Activated naive CD4-positive, alpha-beta T cell treated with anti-CD3 and anti-CD28 coated beads, Interleukin-2, amount 50 U/mL, for 24 hours (primary cell): ENCODE measurements at regions not wholly inside any gene's neighbourhood (a gene's known extent, or its start where the extent isn't known, plus 50 kb on each side); places are given as distances from the start of the nearest gene placed in this dataset.
"Not testable (repeated sequence)": the region's sequence is repeated elsewhere in the genome, so short reads cannot be mapped to it uniquely, and the experiment has no call there.

Experiments
- H3K27ac Mint-ChIP-seq: one replicate; pipeline ENCODE4 v1.8.0; 2021; ENCODE audit warnings: mild to moderate bottlenecking, mixed read lengths
- H3K27me3 Mint-ChIP-seq: one replicate; pipeline ENCODE4 v1.8.0; 2021; ENCODE audit warnings: mixed read lengths
- H3K36me3 Mint-ChIP-seq: one replicate; pipeline ENCODE4 v1.8.0; 2021; ENCODE audit warnings: mixed read lengths
- H3K4me1 Mint-ChIP-seq: one replicate; pipeline ENCODE4 v1.8.0; 2021; ENCODE audit warnings: mixed read lengths
- H3K4me3 Mint-ChIP-seq: one replicate; pipeline ENCODE4 v1.8.0; 2021; ENCODE audit warnings: mild to moderate bottlenecking, mixed read lengths
- H3K9me3 Mint-ChIP-seq: one replicate; pipeline ENCODE4 v1.8.0; 2021; ENCODE audit warnings: mixed read lengths

- Mint-ChIP-seq H3K4me1 (no peaks in the 10 kb centered on the region), H3K27ac (no peak overlapping the region), H3K4me3 (no peak overlapping the region), H3K27me3 (peaks cover 2% of the 10 kb centered on the region), H3K9me3 (no peaks in the 10 kb centered on the region), H3K36me3 (no peaks in the 10 kb centered on the region)
These were observed 764.9 kb upstream of the MMS22L start for GRCh38 chr6:98047871-98048270.

GRCh38 chr6:98054453-98054852 is 771.4 kb upstream of the MMS22L start:
- no peak overlapping the region for H3K4me3 Mint-ChIP-seq

GRCh38 chr6:98056955-98057354 is 773.9 kb upstream of the MMS22L start:
- H3K27me3 Mint-ChIP-seq: no peaks in the 10 kb centered on the region
- H3K4me3 Mint-ChIP-seq: no peak overlapping the region
- H3K27ac Mint-ChIP-seq: no peak overlapping the region
- H3K36me3 Mint-ChIP-seq: no peaks in the 10 kb centered on the region
- no peaks in the 10 kb centered on the region for H3K9me3 Mint-ChIP-seq
- H3K4me1 Mint-ChIP-seq: no peaks in the 10 kb centered on the region

More at GRCh38 chr6:98054453-98054852, 771.4 kb upstream of the MMS22L start:
- no peaks in the 10 kb centered on the region for H3K4me1 Mint-ChIP-seq
- no peaks in the 10 kb centered on the region for H3K9me3 Mint-ChIP-seq
- H3K27me3 Mint-ChIP-seq: no peaks in the 10 kb centered on the region
- H3K27ac Mint-ChIP-seq: no peak overlapping the region
- H3K36me3 Mint-ChIP-seq: no peaks in the 10 kb centered on the region

GRCh38 chr6:98067375-98067774 is 767.0 kb upstream of the POU3F2 start:
- no peaks in the 10 kb centered on the region for H3K36me3 Mint-ChIP-seq
- H3K27ac Mint-ChIP-seq: no peak overlapping the region
- peaks cover 14% of the 10 kb centered on the region for H3K9me3 Mint-ChIP-seq
- no peaks in the 10 kb centered on the region for H3K27me3 Mint-ChIP-seq
- no peaks in the 10 kb centered on the region for H3K4me1 Mint-ChIP-seq
- no peak overlapping the region for H3K4me3 Mint-ChIP-seq

- H3K9me3 Mint-ChIP-seq: peaks cover 11% of the 10 kb centered on the region
- H3K4me3 Mint-ChIP-seq, H3K27ac Mint-ChIP-seq: not testable (repeated sequence)
These were observed 745.8 kb upstream of the POU3F2 start for GRCh38 chr6:98088537-98088936.

GRCh38 chr6:98092331-98092730 is 742.0 kb upstream of the POU3F2 start:
- peaks cover 6% of the 10 kb centered on the region for H3K9me3 Mint-ChIP-seq
- H3K4me3 Mint-ChIP-seq: no peak overlapping the region
- H3K27me3 Mint-ChIP-seq: no peaks in the 10 kb centered on the region
- no peak overlapping the region for H3K27ac Mint-ChIP-seq
- H3K4me1 Mint-ChIP-seq: no peaks in the 10 kb centered on the region
- no peaks in the 10 kb centered on the region for H3K36me3 Mint-ChIP-seq

More at GRCh38 chr6:98088537-98088936, 745.8 kb upstream of the POU3F2 start:
- H3K36me3 Mint-ChIP-seq, H3K4me1 Mint-ChIP-seq, H3K27me3 Mint-ChIP-seq: not testable (repeated sequence)

- Mint-ChIP-seq H3K4me3 (no peak overlapping the region), H3K27ac (no peak overlapping the region), H3K9me3 (no peaks in the 10 kb centered on the region), H3K36me3 (no peaks in the 10 kb centered on the region), H3K4me1 (no peaks in the 10 kb centered on the region), H3K27me3 (no peaks in the 10 kb centered on the region)
These were observed 739.7 kb upstream of the POU3F2 start for GRCh38 chr6:98094696-98095095.

- no peaks in the 10 kb centered on the region for H3K36me3 Mint-ChIP-seq
- no peak overlapping the region for H3K4me3 Mint-ChIP-seq
- no peaks in the 10 kb centered on the region for H3K27me3 Mint-ChIP-seq
- peaks cover 12% of the 10 kb centered on the region for H3K9me3 Mint-ChIP-seq
- no peaks in the 10 kb centered on the region for H3K4me1 Mint-ChIP-seq
- H3K27ac Mint-ChIP-seq: no peak overlapping the region
These were observed 726.6 kb upstream of the POU3F2 start for GRCh38 chr6:98107801-98108200.

GRCh38 chr6:98116455-98116854 is 717.9 kb upstream of the POU3F2 start:
- no peak overlapping the region for H3K4me3 Mint-ChIP-seq
- no peak overlapping the region for H3K27ac Mint-ChIP-seq
- no peaks in the 10 kb centered on the region for H3K27me3 Mint-ChIP-seq
- H3K36me3 Mint-ChIP-seq: no peaks in the 10 kb centered on the region
- H3K9me3 Mint-ChIP-seq: peaks cover 4% of the 10 kb centered on the region
- no peaks in the 10 kb centered on the region for H3K4me1 Mint-ChIP-seq

GRCh38 chr6:98117068-98117467 is 717.3 kb upstream of the POU3F2 start:
- no peaks in the 10 kb centered on the region for H3K27me3 Mint-ChIP-seq
- H3K27ac Mint-ChIP-seq: no peak overlapping the region
- peaks cover 4% of the 10 kb centered on the region for H3K9me3 Mint-ChIP-seq
- no peaks in the 10 kb centered on the region for H3K36me3 Mint-ChIP-seq
- no peaks in the 10 kb centered on the region for H3K4me1 Mint-ChIP-seq
- H3K4me3 Mint-ChIP-seq: no peak overlapping the region

- Mint-ChIP-seq H3K27me3 (no peaks in the 10 kb centered on the region), H3K4me3 (no peak overlapping the region), H3K36me3 (no peaks in the 10 kb centered on the region), H3K27ac (no peak overlapping the region), H3K9me3 (peaks cover 4% of the 10 kb centered on the region), H3K4me1 (no peaks in the 10 kb centered on the region)
These were observed 715.9 kb upstream of the POU3F2 start for GRCh38 chr6:98118397-98119045.

GRCh38 chr6:98124171-98124570 is 710.2 kb upstream of the POU3F2 start:
- Mint-ChIP-seq H3K27ac (no peak overlapping the region), H3K4me3 (no peak overlapping the region), H3K36me3 (no peaks in the 10 kb centered on the region), H3K9me3 (peaks cover 4% of the 10 kb centered on the region), H3K4me1 (no peaks in the 10 kb centered on the region), H3K27me3 (no peaks in the 10 kb centered on the region)

GRCh38 chr6:98131290-98131990 is 702.9 kb upstream of the POU3F2 start:
- Mint-ChIP-seq H3K9me3 (no peaks in the 10 kb centered on the region), H3K4me3 (no peak overlapping the region), H3K27me3 (no peaks in the 10 kb centered on the region), H3K27ac (no peak overlapping the region), H3K36me3 (no peaks in the 10 kb centered on the region), H3K4me1 (no peaks in the 10 kb centered on the region)

GRCh38 chr6:98136333-98136732 is 698.0 kb upstream of the POU3F2 start:
- Mint-ChIP-seq H3K36me3 (no peaks in the 10 kb centered on the region), H3K27me3 (no peaks in the 10 kb centered on the region), H3K4me1 (no peaks in the 10 kb centered on the region), H3K27ac (no peak overlapping the region), H3K9me3 (no peaks in the 10 kb centered on the region), H3K4me3 (no peak overlapping the region)

- no peaks in the 10 kb centered on the region for H3K27me3 Mint-ChIP-seq
- no peaks in the 10 kb centered on the region for H3K9me3 Mint-ChIP-seq
- H3K27ac Mint-ChIP-seq: no peak overlapping the region
- no peak overlapping the region for H3K4me3 Mint-ChIP-seq
- no peaks in the 10 kb centered on the region for H3K36me3 Mint-ChIP-seq
- H3K4me1 Mint-ChIP-seq: no peaks in the 10 kb centered on the region
These were observed 697.0 kb upstream of the POU3F2 start for GRCh38 chr6:98137391-98137790.

- no peak overlapping the region for H3K4me3 Mint-ChIP-seq
- H3K9me3 Mint-ChIP-seq: no peaks in the 10 kb centered on the region
- no peaks in the 10 kb centered on the region for H3K27me3 Mint-ChIP-seq
- no peaks in the 10 kb centered on the region for H3K4me1 Mint-ChIP-seq
- no peak overlapping the region for H3K27ac Mint-ChIP-seq
- no peaks in the 10 kb centered on the region for H3K36me3 Mint-ChIP-seq
These were observed 691.5 kb upstream of the POU3F2 start for GRCh38 chr6:98142839-98143238.

GRCh38 chr6:98146656-98147055 is 687.7 kb upstream of the POU3F2 start:
- Mint-ChIP-seq H3K4me3 (no peak overlapping the region), H3K36me3 (no peaks in the 10 kb centered on the region), H3K9me3 (no peaks in the 10 kb centered on the region), H3K27me3 (no peaks in the 10 kb centered on the region), H3K4me1 (no peaks in the 10 kb centered on the region), H3K27ac (no peak overlapping the region)
